PC-9 (cell line): ENCODE measurements at regions not wholly inside any gene's neighbourhood (a gene's known extent, or its start where the extent isn't known, plus 50 kb on each side); places are given as distances from the start of the nearest gene placed in this dataset.

Experiments used
- CTCF ChIP-seq: fragments of 200-600 bp; sonication (generic); conservative IDR thresholded peaks from 2 replicates; pipeline ENCODE4 v1.6.1; 2017; ENCODE audit warnings: mixed run types, antibody characterized with exemption, mild to moderate bottlenecking, moderate library complexity
- EZH2 ChIP-seq: fragments of 200-600 bp; sonication (generic); IDR thresholded peaks from 2 replicates; pipeline ENCODE4 v1.8.0; 2017; ENCODE audit warnings: antibody characterized with exemption, low read depth

- no peak for TF ChIP-seq CTCF
- TF ChIP-seq EZH2 = no peak
These were observed 330.3 kb downstream of the GADD45G start for GRCh38 chr9:89935115-89935514.
